WTC11 (cell line): ENCODE measurements at regions not wholly inside any gene's neighbourhood (a gene's known extent, or its start where the extent isn't known, plus 50 kb on each side); places are given as distances from the start of the nearest gene placed in this dataset.

Source experiments
- ATAC-seq: fragments of 200-7000 bp; cut with Tn5 transposase; 2 replicates; pipeline ENCODE4 v1.10.0; 2021; ENCODE audit warnings: mild to moderate bottlenecking, moderate library complexity
- CTCF ChIA-PET: fragments of 300-600 bp; sonication (Branson Sonifier 250); formaldehyde crosslinking; loops from one replicate; lab custom pipeline; 2021; ENCODE audit warnings: antibody characterized with exemption; lab: Charles Lee
- POLR2A ChIA-PET: fragments of 350-600 bp; sonication (Branson Sonifier 250); formaldehyde crosslinking; loops from one replicate; lab custom pipeline; 2021; ENCODE audit warnings: antibody characterized with exemption; lab: Charles Lee
- DNase-seq: peaks from one replicate; pipeline ENCODE4 v3.0.0; 2021; ENCODE audit warnings: low spot score
- H3K27ac Mint-ChIP-seq: 2 replicates; pipeline ENCODE4 v1.8.0; 2021; ENCODE audit warnings: mixed read lengths
- H3K27me3 Mint-ChIP-seq: 2 replicates; pipeline ENCODE4 v1.8.0; 2021; ENCODE audit warnings: low read depth, mild to moderate bottlenecking, moderate library complexity, mixed read lengths
- H3K36me3 Mint-ChIP-seq: 2 replicates; pipeline ENCODE4 v1.8.0; 2021; ENCODE audit warnings: mixed read lengths
- H3K4me1 Mint-ChIP-seq: 2 replicates; pipeline ENCODE4 v1.8.0; 2022; ENCODE audit warnings: mixed read lengths
- H3K4me3 Mint-ChIP-seq: 2 replicates; pipeline ENCODE4 v1.8.0; 2021; ENCODE audit warnings: mild to moderate bottlenecking, moderate library complexity, mixed read lengths
- H3K9me3 Mint-ChIP-seq: 2 replicates; pipeline ENCODE4 v1.8.0; 2021; ENCODE audit warnings: mixed read lengths
- CBFB ChIP-seq: sonication (generic); formaldehyde crosslinking; IDR thresholded peaks from 2 replicates; pipeline ENCODE4 v1.8.1; 2022; ENCODE audit warnings: mild to moderate bottlenecking, low read depth, missing genetic modification reagents
- CREM ChIP-seq: sonication (generic); formaldehyde crosslinking; IDR thresholded peaks from 2 replicates; pipeline ENCODE4 v1.8.1; 2022; ENCODE audit warnings: mild to moderate bottlenecking, missing genetic modification reagents, moderate library complexity
- E2F4 ChIP-seq: sonication (generic); formaldehyde crosslinking; IDR thresholded peaks from 2 replicates; pipeline ENCODE4 v1.8.1; 2022; ENCODE audit warnings: low read depth, mild to moderate bottlenecking, moderate library complexity, missing genetic modification reagents, borderline replicate concordance
- ESRRA ChIP-seq: sonication (generic); formaldehyde crosslinking; IDR thresholded peaks from 2 replicates; pipeline ENCODE4 v1.8.1; 2022; ENCODE audit warnings: mild to moderate bottlenecking, missing genetic modification reagents, borderline replicate concordance
- FOXP1 ChIP-seq: sonication (generic); formaldehyde crosslinking; IDR thresholded peaks from 2 replicates; pipeline ENCODE4 v1.8.0; 2022; ENCODE audit warnings: missing genetic modification reagents, mild to moderate bottlenecking, moderate library complexity, borderline replicate concordance
- HMGXB4 ChIP-seq: sonication (generic); formaldehyde crosslinking; IDR thresholded peaks from 2 replicates; pipeline ENCODE4 v1.8.1; 2023; ENCODE audit warnings: mild to moderate bottlenecking, moderate library complexity, missing genetic modification reagents
- NFATC4 ChIP-seq: fragments of 250-450 bp; sonication (Bioruptor Pico); IDR thresholded peaks from 2 replicates; pipeline ENCODE4 v1.9.0; 2021; ENCODE audit warnings: mild to moderate bottlenecking
- NFE2L1 ChIP-seq: sonication (generic); formaldehyde crosslinking; IDR thresholded peaks from 2 replicates; pipeline ENCODE4 v1.8.1; 2023; ENCODE audit warnings: missing genetic modification reagents
- NR3C1 ChIP-seq: sonication (generic); formaldehyde crosslinking; conservative IDR thresholded peaks from 2 replicates; pipeline ENCODE4 v1.8.1; 2023; ENCODE audit warnings: low read depth, mild to moderate bottlenecking, missing genetic modification reagents
- PREB ChIP-seq: sonication (generic); formaldehyde crosslinking; IDR thresholded peaks from 2 replicates; pipeline ENCODE4 v1.8.1; 2022; ENCODE audit warnings: mild to moderate bottlenecking, missing genetic modification reagents, moderate library complexity, borderline replicate concordance
- SP1 ChIP-seq: sonication (generic); formaldehyde crosslinking; conservative IDR thresholded peaks from 2 replicates; pipeline ENCODE4 v1.8.1; 2022; ENCODE audit warnings: missing genetic modification reagents
- STAT6 ChIP-seq: sonication (generic); formaldehyde crosslinking; conservative IDR thresholded peaks from 2 replicates; pipeline ENCODE4 v1.8.1; 2023; ENCODE audit warnings: mild to moderate bottlenecking, low read depth, missing genetic modification reagents, moderate library complexity
- TEAD4 ChIP-seq: sonication (generic); formaldehyde crosslinking; IDR thresholded peaks from 2 replicates; pipeline ENCODE4 v1.8.0; 2022; ENCODE audit warnings: mild to moderate bottlenecking, missing genetic modification reagents
- ZMAT4 ChIP-seq: fragments of 250-450 bp; sonication (Bioruptor Pico); IDR thresholded peaks from 2 replicates; pipeline ENCODE4 v1.9.0; 2021; ENCODE audit warnings: mild to moderate bottlenecking
- ZNF263 ChIP-seq: sonication (generic); formaldehyde crosslinking; IDR thresholded peaks from 2 replicates; pipeline ENCODE4 v1.8.1; 2022; ENCODE audit warnings: low read depth, mild to moderate bottlenecking, moderate library complexity, missing genetic modification reagents
- ZNF317 ChIP-seq: sonication (generic); formaldehyde crosslinking; IDR thresholded peaks from 2 replicates; pipeline ENCODE4 v1.8.1; 2023; ENCODE audit warnings: low read depth, mild to moderate bottlenecking, moderate library complexity, missing genetic modification reagents, borderline replicate concordance
- TF ChIP-seq, protein P1 (sequence below): sonication (generic); formaldehyde crosslinking; IDR thresholded peaks from 2 replicates; pipeline ENCODE4 v1.8.1; 2023; ENCODE audit warnings: mild to moderate bottlenecking, missing genetic modification reagents
- TF ChIP-seq, protein P2 (sequence below): fragments of 250-450 bp; sonication (Bioruptor Pico); IDR thresholded peaks from 2 replicates; pipeline ENCODE4 v1.9.0; 2021; ENCODE audit warnings: moderate library complexity, mild to moderate bottlenecking, inconsistent platforms, borderline replicate concordance

GRCh38 chr12:107484230-107484629 lies 201.4 kb upstream of the PWP1 start:
- POLR2A ChIA-PET: no interaction called here
- CTCF ChIA-PET: interaction anchor here (1.7 kb wide), 1 partner anchor 36 kb away, joined by 4 read pairs; no protein-coding TSS in a partner anchor

More at GRCh38 chr12:107484230-107484629, 201.4 kb upstream of the PWP1 start:
- H3K36me3 Mint-ChIP-seq: no peaks in the 10 kb centered on the region
- TF ChIP-seq HMGXB4 (CRISPR knock-in tag) (no peak), NFE2L1 (CRISPR knock-in tag) (no peak), TEAD4 (no peak), SP1 (CRISPR knock-in tag) (no peak), NR3C1 (CRISPR knock-in tag) (no peak), ZMAT4 (CRISPR knock-in tag) (no peak), CBFB (no peak), ZNF263 (CRISPR knock-in tag) (no peak), STAT6 (CRISPR knock-in tag) (no peak), CREM (CRISPR knock-in tag) (no peak), ESRRA (CRISPR knock-in tag) (no peak), FOXP1 (CRISPR knock-in tag) (no peak), PREB (CRISPR knock-in tag) (no peak), E2F4 (no peak), ZNF317 (CRISPR knock-in tag) (no peak), NFATC4 (CRISPR knock-in tag) (no peak)
- TF ChIP-seq, protein P1, sequence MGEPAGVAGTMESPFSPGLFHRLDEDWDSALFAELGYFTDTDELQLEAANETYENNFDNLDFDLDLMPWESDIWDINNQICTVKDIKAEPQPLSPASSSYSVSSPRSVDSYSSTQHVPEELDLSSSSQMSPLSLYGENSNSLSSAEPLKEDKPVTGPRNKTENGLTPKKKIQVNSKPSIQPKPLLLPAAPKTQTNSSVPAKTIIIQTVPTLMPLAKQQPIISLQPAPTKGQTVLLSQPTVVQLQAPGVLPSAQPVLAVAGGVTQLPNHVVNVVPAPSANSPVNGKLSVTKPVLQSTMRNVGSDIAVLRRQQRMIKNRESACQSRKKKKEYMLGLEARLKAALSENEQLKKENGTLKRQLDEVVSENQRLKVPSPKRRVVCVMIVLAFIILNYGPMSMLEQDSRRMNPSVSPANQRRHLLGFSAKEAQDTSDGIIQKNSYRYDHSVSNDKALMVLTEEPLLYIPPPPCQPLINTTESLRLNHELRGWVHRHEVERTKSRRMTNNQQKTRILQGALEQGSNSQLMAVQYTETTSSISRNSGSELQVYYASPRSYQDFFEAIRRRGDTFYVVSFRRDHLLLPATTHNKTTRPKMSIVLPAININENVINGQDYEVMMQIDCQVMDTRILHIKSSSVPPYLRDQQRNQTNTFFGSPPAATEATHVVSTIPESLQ (CRISPR knock-in tag): no peak
- TF ChIP-seq, protein P2, sequence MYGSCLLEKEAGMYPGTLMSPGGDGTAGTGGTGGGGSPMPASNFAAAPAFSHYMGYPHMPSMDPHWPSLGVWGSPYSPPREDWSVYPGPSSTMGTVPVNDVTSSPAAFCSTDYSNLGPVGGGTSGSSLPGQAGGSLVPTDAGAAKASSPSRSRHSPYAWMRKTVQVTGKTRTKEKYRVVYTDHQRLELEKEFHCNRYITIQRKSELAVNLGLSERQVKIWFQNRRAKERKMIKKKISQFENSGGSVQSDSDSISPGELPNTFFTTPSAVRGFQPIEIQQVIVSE (CRISPR knock-in tag): no peak
- TF ChIP-seq, all 79 proteins: peak for 0
- Mint-ChIP-seq H3K4me3 (no peak overlapping the region), H3K9me3 (no peaks in the 10 kb centered on the region), H3K4me1 (no peaks in the 10 kb centered on the region), H3K27me3 (peaks cover 6% of the 10 kb centered on the region), H3K27ac (no peak overlapping the region)
- DNase-seq (no peak), ATAC-seq (no peak)
